Upper lobe of left lung (tissue), 4 donors: ENCODE measurements at regions not wholly inside any gene's neighbourhood (a gene's known extent, or its start where the extent isn't known, plus 50 kb on each side); places are given as distances from the start of the nearest gene placed in this dataset.

Source experiments
- CTCF ChIP-seq, 6 experiments: fragments of 450-650 bp in 4 of 6; fragments of 200-600 bp in 2 of 6; sonication (generic) in 2 of 6; IDR thresholded peaks; one replicate each; pipeline ENCODE4 v1.5.1; 2016 to 2019; ENCODE audit warnings: antibody characterized with exemption in 6 of 6
- EP300 ChIP-seq, 4 donors: sonication (generic); formaldehyde crosslinking; IDR thresholded peaks; one replicate each; pipeline ENCODE4 v1.5.1; 2017; ENCODE audit warnings: antibody characterized with exemption in 4 of 4, control low read depth in 2 of 4
- POLR2A ChIP-seq, 4 donors: fragments of 450-650 bp; IDR thresholded peaks; one replicate each; pipeline ENCODE4 v1.5.1; 2016 to 2017; ENCODE audit warnings: antibody characterized with exemption in 4 of 4, mild to moderate bottlenecking in 2 of 4

GRCh38 chr4:188905248-188905647 lies 766.0 kb downstream of the TRIML1 start:
- TF ChIP-seq EP300 (IDR thresholded peaks at IDR 0.05), result no peak
- TF ChIP-seq CTCF (IDR thresholded peaks at IDR 0.05), result no peak
- TF ChIP-seq POLR2A (IDR thresholded peaks at IDR 0.05), result no peak
